Muscle of leg (tissue), 3 donors: ENCODE measurements at regions not wholly inside any gene's neighbourhood (a gene's known extent, or its start where the extent isn't known, plus 50 kb on each side); places are given as distances from the start of the nearest gene placed in this dataset.
A peak's percentile ranks its signal among the peaks of the same experiment; 100 is the strongest.

ENCODE experiments used
- DNase-seq: peaks from one replicate; pipeline ENCODE4 v3.0.0; 2013
- H3K27ac ChIP-seq: one replicate; pipeline ENCODE4 v1.5.1; 2013; ENCODE audit warnings: mild to moderate bottlenecking, low read length, control low read depth
- H3K27me3 ChIP-seq: one replicate; pipeline ENCODE4 v1.6.1; 2013; ENCODE audit warnings: low read length; ENCODE audit not compliant: control insufficient read depth, insufficient read depth
- H3K36me3 ChIP-seq: one replicate; pipeline ENCODE4 v1.6.1; 2013; ENCODE audit warnings: low read length; ENCODE audit not compliant: control insufficient read depth, insufficient read depth
- H3K4me1 ChIP-seq: one replicate; pipeline ENCODE4 v1.6.1; 2013; ENCODE audit warnings: low read length; ENCODE audit not compliant: control insufficient read depth, insufficient read depth
- H3K4me3 ChIP-seq: one replicate; pipeline ENCODE4 v1.5.1; 2013; ENCODE audit warnings: low read length, control low read depth
- H3K9me3 ChIP-seq: replicated peaks from 2 replicates; pipeline ENCODE4 v1.6.1; 2013; ENCODE audit warnings: low read depth, low read length; ENCODE audit not compliant: control insufficient read depth
- WGBS: methylation state at CpG from one replicate; pipeline ENCODE4 v1.1.5; 2013; ENCODE audit warnings: missing lambda C conversion rate; ENCODE audit not compliant: insufficient coverage; 5-methylcytosine and 5-hydroxymethylcytosine counted together

GRCh38 chr17:34781571-34782108 lies 179.6 kb downstream of the CCT6B start:
- 15% methylated on average over 4 of the region's 12 CpGs for WGBS
- H3K27me3 ChIP-seq, result peaks cover 2% of the 10 kb centered on the region

DNA sequence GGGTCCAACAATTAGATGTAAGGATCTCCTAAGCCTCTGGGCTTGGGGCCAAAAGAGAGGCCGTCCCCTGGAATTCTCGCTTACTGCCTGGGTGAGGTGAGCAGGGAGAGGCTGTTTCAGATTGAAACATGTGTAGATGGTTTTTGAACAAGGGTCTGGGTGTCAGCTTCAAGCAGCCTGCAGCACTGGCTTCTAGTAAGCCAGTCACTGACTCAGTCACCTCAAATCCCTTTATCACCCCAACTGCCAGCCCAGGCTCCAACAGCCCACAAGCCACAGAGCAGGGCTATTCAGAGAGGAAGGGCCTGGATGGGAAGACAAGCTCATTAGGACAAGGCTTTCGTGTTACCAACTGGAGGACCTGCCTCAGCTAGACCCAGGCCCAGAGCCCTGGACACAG lies 180.2 kb downstream of the CCT6B start:
- Histone ChIP-seq H3K27me3 (peaks cover 2% of the 10 kb centered on the region), H3K4me1 (no peaks in the 10 kb centered on the region), H3K9me3 (no peaks in the 10 kb centered on the region), H3K27ac (no peak overlapping the region), H3K36me3 (no peaks in the 10 kb centered on the region), H3K4me3 (no peak overlapping the region)
- DNase-seq, result no peak
- WGBS, result 28% methylated on average over 3 of the region's 3 CpGs

More at GRCh38 chr17:34781571-34782108, 179.6 kb downstream of the CCT6B start:
- Histone ChIP-seq H3K36me3 (no peaks in the 10 kb centered on the region), H3K27ac (no peak overlapping the region), H3K4me1 (no peaks in the 10 kb centered on the region), H3K9me3 (no peaks in the 10 kb centered on the region), H3K4me3 (no peak overlapping the region)
- DNase-seq, result peak; percentile 3

- no peak for DNase-seq
- H3K27me3 ChIP-seq, result no peaks in the 10 kb centered on the region
- no peak overlapping the region for H3K4me3 ChIP-seq
- H3K27ac ChIP-seq, result no peak overlapping the region
- 43% methylated on average over 1 of the region's 3 CpGs for WGBS
- H3K9me3 ChIP-seq, result no peaks in the 10 kb centered on the region
- no peaks in the 10 kb centered on the region for H3K4me1 ChIP-seq
- H3K36me3 ChIP-seq, result no peaks in the 10 kb centered on the region
Observed at GRCh38 chr17:34780438-34780837, 180.8 kb downstream of the CCT6B start.

- no peaks in the 10 kb centered on the region for H3K27me3 ChIP-seq
- H3K4me1 ChIP-seq, result no peaks in the 10 kb centered on the region
- H3K9me3 ChIP-seq, result no peaks in the 10 kb centered on the region
- H3K4me3 ChIP-seq, result no peak overlapping the region
- no peak overlapping the region for H3K27ac ChIP-seq
- WGBS, result 41% methylated on average over 6 of the region's 17 CpGs
- H3K36me3 ChIP-seq, result no peaks in the 10 kb centered on the region
- no peak for DNase-seq
Observed at GRCh38 chr17:34776456-34777443, 184.5 kb downstream of the CCT6B start.

DNA sequence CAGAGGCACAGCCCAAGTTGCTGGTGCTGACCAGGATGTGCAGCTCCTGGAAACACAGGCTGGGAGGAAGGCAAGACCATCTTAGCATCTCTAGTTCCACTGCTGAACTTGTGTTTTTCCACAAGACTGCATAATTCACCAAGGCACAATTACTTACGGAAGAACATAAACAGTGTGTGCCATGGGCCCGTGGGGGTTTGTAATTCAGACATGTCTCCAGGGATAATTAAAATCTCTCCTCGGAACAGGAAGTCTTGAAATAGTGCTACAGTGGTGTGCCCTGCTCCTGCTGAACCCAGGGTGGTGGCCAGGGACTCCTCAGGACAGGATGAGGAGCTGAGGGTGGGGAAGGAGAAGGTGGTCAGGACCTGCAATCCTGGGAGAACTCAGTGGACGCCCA lies 188.2 kb downstream of the CCT6B start:
- no peak for DNase-seq
- H3K27me3 ChIP-seq, result peaks cover under 1% of the 10 kb centered on the region
- no peaks in the 10 kb centered on the region for H3K9me3 ChIP-seq
- H3K4me1 ChIP-seq, result no peaks in the 10 kb centered on the region
- no peaks in the 10 kb centered on the region for H3K36me3 ChIP-seq
- no peak overlapping the region for H3K27ac ChIP-seq
- 33% methylated on average over 1 of the region's 4 CpGs for WGBS
- no peak overlapping the region for H3K4me3 ChIP-seq

GRCh38 chr17:34771891-34772290 lies 189.4 kb downstream of the CCT6B start:
- H3K4me3 ChIP-seq, result no peak overlapping the region
- no peaks in the 10 kb centered on the region for H3K9me3 ChIP-seq
- H3K27me3 ChIP-seq, result peaks cover 2% of the 10 kb centered on the region
- no peak for DNase-seq
- H3K27ac ChIP-seq, result no peak overlapping the region
- WGBS, result 60% methylated on average over 2 of the region's 5 CpGs
- no peaks in the 10 kb centered on the region for H3K4me1 ChIP-seq
- H3K36me3 ChIP-seq, result no peaks in the 10 kb centered on the region

DNA sequence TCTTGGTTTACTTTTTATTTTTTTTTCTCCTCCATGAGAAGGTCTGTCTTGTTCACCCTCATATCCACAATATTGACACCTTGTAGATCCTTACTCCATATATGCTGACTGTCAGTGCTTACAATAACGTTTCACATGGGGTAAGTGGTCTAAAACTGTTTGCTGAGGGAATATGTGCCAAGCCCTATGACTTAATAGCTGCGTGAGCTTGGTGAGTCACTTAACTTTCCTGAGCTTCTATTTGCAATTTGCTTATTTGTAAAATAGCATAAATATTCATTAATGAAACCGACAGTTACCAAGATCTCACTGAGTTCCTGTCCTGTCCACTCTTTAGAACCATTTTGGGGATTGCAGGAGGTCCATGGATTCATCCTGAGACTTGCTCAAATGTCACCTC lies 190.7 kb downstream of the CCT6B start:
- H3K27me3 ChIP-seq, result peaks cover 2% of the 10 kb centered on the region
- no peak overlapping the region for H3K4me3 ChIP-seq
- no peaks in the 10 kb centered on the region for H3K4me1 ChIP-seq
- DNase-seq, result no peak
- no peak overlapping the region for H3K27ac ChIP-seq
- no peaks in the 10 kb centered on the region for H3K36me3 ChIP-seq
- no peaks in the 10 kb centered on the region for H3K9me3 ChIP-seq
- no CpG with 5 or more reads among the region's 3 CpGs for WGBS

DNA sequence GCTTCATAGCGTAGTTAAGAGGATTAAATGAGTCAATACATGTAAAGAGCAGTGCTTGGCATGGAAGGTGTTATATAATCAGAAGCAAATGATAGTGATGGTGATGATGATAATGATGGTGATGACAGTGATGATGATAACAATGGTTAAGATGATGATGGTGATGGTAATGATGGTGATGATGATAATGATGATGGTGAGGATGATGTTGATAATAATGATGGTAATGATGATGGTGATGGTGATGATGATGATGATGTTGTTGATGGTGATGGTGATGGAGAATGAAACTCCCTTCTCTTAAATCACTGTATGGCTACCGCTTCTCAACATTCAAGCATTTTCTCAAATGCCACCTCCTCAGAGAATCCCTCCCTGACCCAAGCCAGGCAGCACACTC lies 190.5 kb downstream of the TMEM132E start:
- 100% methylated on average over 2 of the region's 2 CpGs for WGBS
- H3K9me3 ChIP-seq, result no peaks in the 10 kb centered on the region
- no peaks in the 10 kb centered on the region for H3K36me3 ChIP-seq
- H3K4me1 ChIP-seq, result no peaks in the 10 kb centered on the region
- no peak for DNase-seq
- H3K4me3 ChIP-seq, result no peak overlapping the region
- peaks cover 5% of the 10 kb centered on the region for H3K27me3 ChIP-seq
- no peak overlapping the region for H3K27ac ChIP-seq

DNA sequence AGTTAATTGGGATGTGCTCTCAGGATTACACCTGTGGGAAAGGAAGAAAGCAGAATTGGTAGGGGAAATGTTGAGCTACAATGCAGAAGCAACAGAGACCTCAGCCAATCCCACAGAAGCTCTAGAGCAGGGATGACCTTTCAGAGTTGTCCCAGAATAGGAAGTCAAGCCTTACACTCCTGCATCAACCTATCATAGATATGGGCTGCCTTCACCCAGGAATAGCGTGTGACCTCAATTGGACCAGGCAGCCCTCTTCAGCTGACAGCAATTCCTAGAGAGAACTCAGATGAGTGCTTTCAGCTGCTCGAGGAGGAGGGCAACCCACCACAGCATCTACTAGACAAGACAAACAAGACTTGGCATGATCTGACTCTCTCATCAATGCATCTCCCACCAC lies 189.7 kb downstream of the TMEM132E start:
- Histone ChIP-seq H3K36me3 (no peaks in the 10 kb centered on the region), H3K27ac (no peak overlapping the region)
- 78% methylated on average over 1 of the region's 2 CpGs for WGBS

GRCh38 chr17:34765291-34765690 lies 185.9 kb downstream of the TMEM132E start:
- no peaks in the 10 kb centered on the region for H3K36me3 ChIP-seq
- no peak overlapping the region for H3K27ac ChIP-seq
- 77% methylated on average over 4 of the region's 5 CpGs for WGBS
- H3K4me3 ChIP-seq, result no peak overlapping the region
- peaks cover 5% of the 10 kb centered on the region for H3K27me3 ChIP-seq
- DNase-seq, result no peak
- H3K9me3 ChIP-seq, result no peaks in the 10 kb centered on the region
- H3K4me1 ChIP-seq, result no peaks in the 10 kb centered on the region

More for the DNA sequence above, 189.7 kb downstream of the TMEM132E start:
- Histone ChIP-seq H3K4me3 (no peak overlapping the region), H3K9me3 (no peaks in the 10 kb centered on the region), H3K4me1 (no peaks in the 10 kb centered on the region), H3K27me3 (peaks cover 5% of the 10 kb centered on the region)
- no peak for DNase-seq
